Memory B cell (primary cell): ENCODE measurements at regions not wholly inside any gene's neighbourhood (a gene's known extent, or its start where the extent isn't known, plus 50 kb on each side); places are given as distances from the start of the nearest gene placed in this dataset.
"Not testable (repeated sequence)": the region's sequence is repeated elsewhere in the genome, so short reads cannot be mapped to it uniquely, and the experiment has no call there.

ENCODE experiments used
- ATAC-seq: fragments of 150-1000 bp; cut with Tn5 transposase; 2 replicates; pipeline ENCODE4 v1.10.0; 2021; ENCODE audit warnings: low read depth, mild to moderate bottlenecking, moderate library complexity
- DNase-seq, 2 donors: peaks; one replicate each; pipeline ENCODE4 v3.0.0; 2022; ENCODE audit warnings: low spot score in 2 of 2
- H3K27ac Mint-ChIP-seq: one replicate; pipeline ENCODE4 v1.8.0; 2022; ENCODE audit warnings: mild to moderate bottlenecking, moderate library complexity, mixed read lengths
- H3K27me3 Mint-ChIP-seq: one replicate; pipeline ENCODE4 v1.8.0; 2022; ENCODE audit warnings: mixed read lengths
- H3K36me3 Mint-ChIP-seq: one replicate; pipeline ENCODE4 v1.8.0; 2022; ENCODE audit warnings: mild to moderate bottlenecking, mixed read lengths
- H3K4me1 Mint-ChIP-seq: one replicate; pipeline ENCODE4 v1.8.0; 2022; ENCODE audit warnings: mixed read lengths
- H3K4me3 Mint-ChIP-seq: one replicate; pipeline ENCODE4 v1.8.0; 2022; ENCODE audit warnings: mild to moderate bottlenecking, moderate library complexity, mixed read lengths
- H3K9me3 Mint-ChIP-seq: one replicate; pipeline ENCODE4 v1.8.0; 2022; ENCODE audit warnings: mixed read lengths

GRCh38 chr2:195434346-195434745 is 222.7 kb upstream of the SLC39A10 start:
- Mint-ChIP-seq H3K27ac (no peak overlapping the region), H3K36me3 (no peaks in the 10 kb centered on the region), H3K4me3 (no peak overlapping the region), H3K27me3 (no peaks in the 10 kb centered on the region), H3K9me3 (no peaks in the 10 kb centered on the region), H3K4me1 (no peaks in the 10 kb centered on the region)
- ATAC-seq (no peak), DNase-seq (no peak)

DNA sequence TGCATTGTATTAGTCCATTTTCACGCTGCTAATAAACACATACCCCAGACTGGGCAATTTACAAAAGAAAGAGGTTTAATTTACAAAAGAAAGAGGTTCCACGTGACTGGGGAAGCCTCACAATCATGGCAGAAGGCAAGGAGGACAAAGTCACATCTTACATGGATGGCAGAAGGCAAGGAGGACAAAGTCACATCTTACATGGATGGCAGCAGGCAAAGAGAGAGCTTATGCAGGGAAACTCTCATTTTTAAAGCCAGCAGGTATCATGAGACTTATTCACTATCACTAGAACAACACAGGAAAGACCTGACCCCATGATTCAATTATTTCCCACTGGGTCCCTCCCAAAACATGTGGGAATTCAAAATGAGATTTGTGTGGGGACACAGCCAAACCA is 223.3 kb upstream of the SLC39A10 start:
- H3K36me3 Mint-ChIP-seq, H3K27me3 Mint-ChIP-seq, H3K27ac Mint-ChIP-seq, H3K9me3 Mint-ChIP-seq, ATAC-seq, H3K4me1 Mint-ChIP-seq, DNase-seq, H3K4me3 Mint-ChIP-seq: not testable (repeated sequence)

GRCh38 chr2:195428673-195429072 is 228.4 kb upstream of the SLC39A10 start:
- DNase-seq (no peak), ATAC-seq (no peak)
- Mint-ChIP-seq H3K27ac (no peak overlapping the region), H3K9me3 (no peaks in the 10 kb centered on the region), H3K27me3 (no peaks in the 10 kb centered on the region), H3K4me1 (no peaks in the 10 kb centered on the region), H3K36me3 (no peaks in the 10 kb centered on the region), H3K4me3 (no peak overlapping the region)

DNA sequence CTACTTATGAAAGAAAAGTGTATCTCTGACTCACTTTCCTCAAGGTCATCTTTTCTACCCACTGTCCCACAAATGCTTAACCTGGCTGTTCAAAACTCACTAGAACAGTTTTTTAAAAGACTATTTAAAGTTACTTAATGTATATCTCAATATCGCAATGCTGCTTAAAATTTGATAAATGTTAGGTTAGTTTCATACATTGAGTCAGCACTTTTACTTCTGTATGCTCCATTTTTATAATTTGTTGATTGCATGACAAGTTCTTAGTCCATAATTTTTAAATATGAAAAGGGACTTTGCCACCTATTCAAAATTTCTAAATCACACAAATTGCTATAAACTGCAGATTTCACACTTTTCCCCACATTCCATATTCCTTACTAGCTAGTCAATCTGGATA is 231.7 kb upstream of the SLC39A10 start:
- Mint-ChIP-seq H3K27ac (no peak overlapping the region), H3K4me1 (no peaks in the 10 kb centered on the region), H3K36me3 (no peaks in the 10 kb centered on the region), H3K9me3 (no peaks in the 10 kb centered on the region), H3K4me3 (no peak overlapping the region), H3K27me3 (no peaks in the 10 kb centered on the region)
- DNase-seq, result no peak
- no peak for ATAC-seq

DNA sequence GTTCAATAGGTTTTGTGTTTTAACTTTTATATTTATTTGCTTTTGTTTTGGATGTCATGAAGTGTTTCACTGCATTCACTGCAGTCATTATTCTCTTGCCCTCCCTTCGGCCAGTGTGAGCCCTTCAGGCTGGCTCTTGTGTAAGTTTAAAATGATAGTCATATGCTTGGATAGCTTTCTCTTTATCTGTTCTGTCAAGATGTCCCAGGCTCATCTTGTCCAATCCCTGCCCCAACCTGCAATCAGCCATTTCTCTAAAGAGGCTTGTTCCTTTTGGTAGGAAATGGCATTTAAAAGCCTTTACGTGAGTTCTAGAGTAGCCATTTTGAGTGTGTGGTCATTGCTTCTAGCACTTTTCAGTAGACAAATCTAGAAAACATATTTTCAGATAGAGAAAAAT is 238.0 kb upstream of the SLC39A10 start:
- Mint-ChIP-seq H3K27me3 (no peaks in the 10 kb centered on the region), H3K36me3 (peaks cover 2% of the 10 kb centered on the region), H3K9me3 (no peaks in the 10 kb centered on the region), H3K4me1 (no peaks in the 10 kb centered on the region), H3K4me3 (no peak overlapping the region), H3K27ac (no peak overlapping the region)
- ATAC-seq (no peak), DNase-seq (no peak)

GRCh38 chr2:195414537-195415100 is 242.4 kb upstream of the SLC39A10 start:
- H3K27ac Mint-ChIP-seq, result no peak overlapping the region

DNA sequence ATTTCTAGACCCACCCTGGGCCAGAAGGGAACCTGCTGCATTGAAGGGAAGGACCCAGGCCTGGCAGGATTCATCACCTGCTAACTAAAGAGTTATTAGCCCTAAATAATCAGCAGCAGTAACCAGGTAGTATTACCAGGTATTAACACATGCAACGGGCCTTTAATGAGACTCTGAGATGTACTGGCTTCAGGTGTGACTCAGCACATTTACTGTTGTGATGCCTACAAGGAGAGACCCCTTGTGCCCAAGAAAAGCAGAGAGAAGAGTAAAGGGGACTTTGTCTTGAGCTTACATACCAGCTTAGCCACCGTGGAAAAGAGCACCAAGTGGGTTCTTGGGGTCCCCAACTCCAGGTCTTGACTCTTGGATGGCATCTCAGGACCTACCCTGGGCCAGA is 243.1 kb upstream of the SLC39A10 start:
- Mint-ChIP-seq H3K4me1 (no peaks in the 10 kb centered on the region), H3K36me3 (no peaks in the 10 kb centered on the region), H3K4me3 (no peak overlapping the region), H3K27ac (peak overlapping the region; percentile 56), H3K27me3 (no peaks in the 10 kb centered on the region), H3K9me3 (no peaks in the 10 kb centered on the region)
- DNase-seq (no peak), ATAC-seq (no peak)

More at GRCh38 chr2:195414537-195415100, 242.4 kb upstream of the SLC39A10 start:
- Mint-ChIP-seq H3K4me3 (no peak overlapping the region), H3K4me1 (no peaks in the 10 kb centered on the region), H3K9me3 (no peaks in the 10 kb centered on the region), H3K36me3 (no peaks in the 10 kb centered on the region), H3K27me3 (no peaks in the 10 kb centered on the region)
- DNase-seq (no peak), ATAC-seq (no peak)

DNA sequence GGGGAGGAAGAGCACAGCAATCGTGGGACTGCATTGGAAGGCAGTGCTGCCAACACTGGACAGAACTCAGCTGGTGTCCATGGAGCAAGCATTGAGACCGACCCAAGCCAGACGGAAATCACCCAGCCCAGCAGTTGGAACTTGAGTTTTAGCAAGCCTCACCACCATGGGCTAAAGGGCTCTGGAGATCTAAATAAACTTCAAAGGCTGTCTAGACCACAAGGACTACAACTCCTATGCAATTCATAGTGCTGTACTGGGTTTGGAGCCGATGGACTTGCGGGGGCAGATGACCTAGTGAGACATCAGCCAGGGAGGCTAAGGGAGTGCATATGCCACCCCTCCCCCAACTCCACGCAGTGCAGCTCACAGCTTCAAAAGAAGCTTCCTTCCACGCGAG is 243.6 kb upstream of the SLC39A10 start:
- H3K27ac Mint-ChIP-seq, result peak overlapping the region; percentile 56
- ATAC-seq (no peak), DNase-seq (no peak)
- no peaks in the 10 kb centered on the region for H3K4me1 Mint-ChIP-seq
- no peaks in the 10 kb centered on the region for H3K36me3 Mint-ChIP-seq
- H3K4me3 Mint-ChIP-seq, result no peak overlapping the region
- H3K27me3 Mint-ChIP-seq, result no peaks in the 10 kb centered on the region
- no peaks in the 10 kb centered on the region for H3K9me3 Mint-ChIP-seq

DNA sequence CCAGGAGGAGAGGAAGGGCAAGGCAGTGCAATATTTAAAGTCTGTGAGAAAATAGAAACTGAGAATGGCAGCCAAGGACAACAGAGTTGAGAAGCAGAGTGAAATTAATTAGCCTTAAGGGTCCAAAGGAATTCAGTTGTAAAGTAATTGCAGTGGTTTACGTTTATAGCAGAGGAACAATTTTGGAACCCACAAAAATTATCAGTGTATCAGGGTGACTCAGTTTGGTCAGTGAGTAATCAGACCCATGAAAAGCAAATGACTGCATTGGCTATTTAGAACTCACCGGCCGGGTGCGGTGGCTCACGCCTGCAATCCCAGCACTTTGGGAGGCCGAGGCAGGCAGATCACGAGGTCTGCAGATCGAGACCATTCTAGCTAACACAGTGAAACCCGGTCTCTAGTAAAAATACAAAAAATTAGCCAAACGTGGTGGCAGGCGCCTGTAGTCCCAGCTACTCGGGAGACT is 245.8 kb upstream of the SLC39A10 start:
- H3K27me3 Mint-ChIP-seq, result no peaks in the 10 kb centered on the region
- no peak overlapping the region for H3K4me3 Mint-ChIP-seq
- ATAC-seq (no peak), DNase-seq (no peak)
- no peaks in the 10 kb centered on the region for H3K9me3 Mint-ChIP-seq
- no peaks in the 10 kb centered on the region for H3K36me3 Mint-ChIP-seq
- H3K27ac Mint-ChIP-seq, result no peak overlapping the region
- H3K4me1 Mint-ChIP-seq, result no peaks in the 10 kb centered on the region

GRCh38 chr2:195410074-195410671 is 246.9 kb upstream of the SLC39A10 start:
- Mint-ChIP-seq H3K9me3 (no peaks in the 10 kb centered on the region), H3K4me1 (no peaks in the 10 kb centered on the region), H3K36me3 (no peaks in the 10 kb centered on the region), H3K4me3 (no peak overlapping the region), H3K27me3 (no peaks in the 10 kb centered on the region), H3K27ac (no peak overlapping the region)
- DNase-seq, result no peak
- ATAC-seq, result no peak

DNA sequence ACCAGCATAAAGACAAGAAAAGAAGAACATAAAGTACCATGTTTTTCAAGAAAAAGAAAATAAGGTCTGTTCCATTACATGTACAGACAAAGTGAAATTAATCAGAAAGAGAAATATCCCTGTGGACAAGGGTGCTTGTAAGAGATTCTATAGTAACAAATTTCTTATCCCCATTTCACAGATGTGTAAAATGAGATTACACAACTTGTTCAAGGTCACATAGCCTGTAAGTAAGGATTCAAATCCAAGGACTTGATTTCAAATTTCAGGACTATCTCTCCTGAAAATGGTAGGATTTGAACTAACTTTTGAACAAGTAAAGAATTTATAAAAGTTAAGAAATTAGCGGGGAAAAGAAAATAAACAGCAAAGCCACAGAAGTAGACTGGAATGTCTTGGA is 248.2 kb upstream of the SLC39A10 start:
- H3K27me3 Mint-ChIP-seq, result no peaks in the 10 kb centered on the region
- H3K9me3 Mint-ChIP-seq, result no peaks in the 10 kb centered on the region
- no peak overlapping the region for H3K4me3 Mint-ChIP-seq
- no peak overlapping the region for H3K27ac Mint-ChIP-seq
- no peaks in the 10 kb centered on the region for H3K36me3 Mint-ChIP-seq
- DNase-seq (no peak), ATAC-seq (no peak)
- H3K4me1 Mint-ChIP-seq, result no peaks in the 10 kb centered on the region

DNA sequence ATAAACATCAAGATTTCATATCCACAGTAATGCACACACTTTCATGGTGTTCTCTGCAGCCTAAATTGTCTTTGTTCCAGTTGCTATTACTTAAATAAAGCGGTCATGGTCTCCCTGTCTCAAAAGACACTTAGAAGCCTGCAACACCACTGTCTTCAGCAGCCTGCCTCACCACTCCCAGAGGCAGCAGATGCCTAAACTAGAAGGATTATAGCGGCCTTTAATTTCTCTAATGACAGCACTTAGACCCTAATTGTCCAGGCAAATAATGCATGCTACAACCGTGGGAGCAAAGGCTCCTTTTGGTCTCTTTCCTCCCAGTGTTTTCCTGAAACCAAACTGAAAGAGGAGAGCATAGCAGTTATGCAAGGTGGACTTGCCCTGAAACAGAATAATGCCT is 248.8 kb upstream of the SLC39A10 start:
- Mint-ChIP-seq H3K9me3 (no peaks in the 10 kb centered on the region), H3K36me3 (no peaks in the 10 kb centered on the region), H3K4me3 (no peak overlapping the region), H3K4me1 (no peaks in the 10 kb centered on the region), H3K27ac (no peak overlapping the region), H3K27me3 (no peaks in the 10 kb centered on the region)
- DNase-seq (no peak), ATAC-seq (no peak)

DNA sequence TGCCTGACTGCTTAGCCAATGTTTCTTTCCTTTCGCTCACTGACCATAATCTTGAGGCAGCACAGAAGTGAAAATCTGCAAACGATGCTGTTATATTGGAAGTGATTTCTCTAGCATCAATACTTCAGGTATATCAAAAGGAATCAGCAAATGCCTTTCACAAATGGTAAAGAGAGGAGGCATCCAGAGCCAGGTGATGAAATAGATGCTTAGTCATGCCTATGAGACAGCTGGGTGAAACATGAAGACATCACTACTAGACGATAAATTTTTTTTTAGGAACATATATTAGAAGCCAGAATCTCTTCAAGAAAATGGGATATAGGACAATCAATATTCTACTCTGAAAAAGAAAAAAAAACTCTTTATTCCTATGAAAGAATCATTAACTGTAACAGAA is 249.2 kb upstream of the SLC39A10 start:
- no peak overlapping the region for H3K27ac Mint-ChIP-seq
- ATAC-seq (no peak), DNase-seq (no peak)
- H3K36me3 Mint-ChIP-seq, result no peaks in the 10 kb centered on the region
- no peaks in the 10 kb centered on the region for H3K9me3 Mint-ChIP-seq
- H3K4me3 Mint-ChIP-seq, result no peak overlapping the region
- H3K27me3 Mint-ChIP-seq, result no peaks in the 10 kb centered on the region
- no peaks in the 10 kb centered on the region for H3K4me1 Mint-ChIP-seq

- Mint-ChIP-seq H3K4me1 (no peaks in the 10 kb centered on the region), H3K9me3 (no peaks in the 10 kb centered on the region), H3K27ac (no peak overlapping the region), H3K36me3 (no peaks in the 10 kb centered on the region), H3K4me3 (no peak overlapping the region), H3K27me3 (no peaks in the 10 kb centered on the region)
- ATAC-seq (no peak), DNase-seq (no peak)
These were observed 250.0 kb upstream of the SLC39A10 start for GRCh38 chr2:195406886-195407603.

DNA sequence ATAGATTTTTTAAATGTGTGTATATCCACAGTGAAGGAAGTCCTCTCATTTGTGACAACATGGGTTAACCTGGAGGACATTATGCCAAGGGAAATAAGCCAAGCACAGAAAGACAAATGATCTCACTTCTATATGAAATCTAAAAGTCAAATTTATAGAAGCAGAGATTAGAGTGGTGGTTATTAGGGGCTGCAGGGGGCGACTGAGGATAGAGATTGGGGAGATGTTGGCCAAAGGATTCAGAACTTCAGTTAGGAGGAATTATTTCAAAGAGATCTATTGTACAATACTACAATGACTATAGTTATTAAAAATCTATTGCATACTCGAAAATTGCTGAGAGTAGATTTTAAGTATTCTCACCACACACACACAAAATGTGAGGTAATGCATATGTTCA is 252.4 kb upstream of the SLC39A10 start:
- Mint-ChIP-seq H3K27me3 (no peaks in the 10 kb centered on the region), H3K9me3 (no peaks in the 10 kb centered on the region), H3K36me3 (no peaks in the 10 kb centered on the region), H3K4me1 (no peaks in the 10 kb centered on the region), H3K4me3 (no peak overlapping the region), H3K27ac (no peak overlapping the region)
- ATAC-seq (no peak), DNase-seq (no peak)
